RPMI8226 (cell line): ENCODE measurements at regions not wholly inside any gene's neighbourhood (a gene's known extent, or its start where the extent isn't known, plus 50 kb on each side); places are given as distances from the start of the nearest gene placed in this dataset.
"Not testable (repeated sequence)": the region's sequence is repeated elsewhere in the genome, so short reads cannot be mapped to it uniquely, and the experiment has no call there.

Experiments
- DNase-seq: peaks from one replicate; pipeline ENCODE4 v3.0.0-alpha.2; 2015

DNA sequence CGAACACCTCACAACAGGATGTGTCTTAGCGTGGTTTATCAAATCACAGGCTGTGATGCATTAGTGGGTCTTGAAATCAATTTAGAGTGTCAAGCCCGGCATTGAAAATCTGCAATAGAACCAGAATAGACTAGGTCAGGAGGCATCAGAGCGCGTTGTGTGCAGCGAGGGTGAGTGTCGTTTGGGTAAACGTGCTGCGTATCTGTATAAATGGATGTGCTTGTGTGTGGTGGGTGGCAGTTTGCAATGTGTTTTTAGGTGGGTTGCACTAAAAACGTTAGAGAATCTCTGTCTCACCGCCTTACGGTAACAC lies 121.0 kb upstream of the SULF2 start:
- DNase-seq: no peak

DNA sequence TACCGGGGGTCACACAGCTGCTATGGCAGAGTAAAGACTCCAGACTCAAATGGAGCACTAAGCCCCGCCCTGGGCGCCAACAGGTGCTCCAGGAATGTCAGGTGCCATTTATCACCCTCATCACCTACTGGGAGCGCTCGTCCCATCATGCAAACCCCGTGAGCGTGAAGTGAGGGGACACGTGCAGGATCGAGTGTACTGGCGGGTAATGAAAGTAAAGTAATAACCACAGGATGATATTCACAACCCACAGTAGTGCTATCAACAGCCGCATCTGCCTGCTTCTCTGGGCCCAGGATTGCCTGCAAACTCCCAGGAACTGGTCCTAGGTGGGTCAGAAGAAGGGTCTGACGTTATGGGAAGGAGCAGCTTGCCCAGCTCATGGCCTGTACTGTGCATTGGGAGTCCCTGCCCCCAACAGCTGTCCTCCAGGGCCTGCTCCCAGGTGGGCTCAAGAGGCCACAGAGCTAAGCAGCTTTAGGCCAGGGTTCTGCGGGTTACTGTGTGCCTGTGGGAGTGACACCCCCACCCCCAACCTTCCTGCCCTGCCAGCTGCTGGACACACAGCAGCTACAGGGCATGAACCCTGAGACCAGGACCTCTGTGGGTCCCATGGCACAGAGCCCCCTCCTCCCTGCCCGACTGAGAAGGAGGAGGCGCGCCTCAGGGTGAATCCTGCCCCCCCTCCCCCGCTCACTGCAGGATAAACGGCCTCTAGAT lies 120.5 kb upstream of the SULF2 start:
- no peak for DNase-seq

DNA sequence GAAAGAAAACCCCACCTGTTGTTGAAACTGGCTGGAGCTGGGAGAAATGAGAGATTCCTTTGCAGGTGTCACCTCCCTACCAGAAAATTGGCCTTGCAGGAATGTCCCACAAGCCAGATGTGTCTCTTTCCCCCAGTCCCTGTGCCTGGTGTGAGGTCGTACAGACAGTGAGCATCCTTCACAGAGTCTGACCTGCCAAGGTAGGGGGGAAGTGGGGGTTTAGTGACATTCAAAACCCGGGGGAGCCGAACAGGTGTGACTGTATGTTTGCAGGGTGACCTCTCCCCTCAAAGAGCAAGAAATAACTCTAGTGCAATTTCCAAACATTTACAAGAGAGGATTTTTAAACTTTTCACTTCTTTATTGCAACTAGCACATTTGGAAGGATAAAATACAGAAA lies 117.7 kb upstream of the SULF2 start:
- DNase-seq: not testable (repeated sequence)

GRCh38 chr20:47899313-47899712 lies 114.0 kb upstream of the SULF2 start:
- DNase-seq: not testable (repeated sequence)

GRCh38 chr20:47897461-47897860 lies 112.2 kb upstream of the SULF2 start:
- no peak for DNase-seq

DNA sequence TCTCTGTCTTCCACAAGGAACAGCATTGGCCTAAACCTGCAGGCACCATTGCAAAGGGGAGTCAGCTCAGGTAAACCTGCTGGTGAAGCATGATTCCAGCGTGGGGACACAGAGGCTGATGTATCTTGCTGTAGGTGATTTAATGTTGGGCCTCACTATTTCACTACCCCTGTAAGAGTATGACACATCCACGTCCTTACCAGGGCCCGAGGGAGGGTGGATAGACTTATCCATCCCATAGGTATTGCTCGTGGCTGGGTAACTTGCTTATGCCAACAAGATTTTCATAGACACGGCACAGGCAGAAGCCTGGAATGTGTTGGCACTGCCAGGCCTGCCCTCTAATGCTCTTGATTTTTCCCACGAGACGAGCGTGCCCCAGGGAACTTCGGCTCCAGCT lies 107.4 kb upstream of the SULF2 start:
- not testable (repeated sequence) for DNase-seq

DNA sequence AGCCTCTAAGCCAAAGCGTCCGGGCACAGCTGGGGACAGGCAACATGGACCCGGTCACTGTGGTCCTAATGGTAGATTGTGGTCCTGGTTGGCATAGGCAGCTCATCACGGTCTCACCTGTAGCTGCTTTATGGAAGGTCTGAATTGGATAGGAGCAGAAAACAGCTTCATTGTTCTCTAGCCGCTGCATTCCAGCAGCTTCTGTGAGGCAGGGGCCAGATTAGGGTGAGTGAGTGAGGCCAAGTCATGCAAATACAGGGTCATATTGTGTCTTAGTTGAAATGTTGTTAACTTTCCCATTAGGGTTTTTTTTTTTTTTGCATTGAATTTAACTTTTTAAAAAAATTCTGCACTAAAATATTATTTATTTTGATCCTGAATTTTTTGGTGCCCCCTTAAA lies 105.4 kb upstream of the SULF2 start:
- DNase-seq: not testable (repeated sequence)

GRCh38 chr20:47889751-47890150 lies 104.5 kb upstream of the SULF2 start:
- DNase-seq: not testable (repeated sequence)

DNA sequence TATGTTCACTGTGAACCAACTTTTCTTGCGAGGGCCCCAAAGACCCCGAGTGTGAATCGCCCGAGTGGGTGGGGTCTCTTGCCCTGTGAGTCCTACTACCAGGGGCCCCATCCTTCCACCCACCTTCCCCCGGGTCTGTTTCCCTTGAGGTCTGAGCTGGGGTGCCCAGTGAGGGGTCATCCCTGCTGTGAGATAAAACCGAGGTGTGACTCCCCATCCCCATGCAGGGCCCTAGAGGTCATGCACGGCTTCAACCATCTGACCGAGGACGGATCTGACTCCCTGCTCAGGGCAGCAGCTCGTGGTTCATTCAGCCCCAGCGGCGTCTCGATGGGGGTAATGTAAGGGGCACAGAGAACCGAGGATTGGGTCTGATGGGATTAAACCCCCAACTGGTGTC lies 103.1 kb upstream of the SULF2 start:
- DNase-seq: no peak

- no peak for DNase-seq
Observed at GRCh38 chr20:47887477-47888080, 102.3 kb upstream of the SULF2 start.

GRCh38 chr20:47887064-47887463 lies 101.8 kb upstream of the SULF2 start:
- DNase-seq: no peak

- DNase-seq: no peak
Observed at GRCh38 chr20:47886454-47887041, 101.3 kb upstream of the SULF2 start.

- DNase-seq: no peak
Observed at GRCh38 chr20:47885909-47886453, 100.7 kb upstream of the SULF2 start.

GRCh38 chr20:47883940-47884339 lies 98.7 kb upstream of the SULF2 start:
- not testable (repeated sequence) for DNase-seq

- no peak for DNase-seq
Observed at GRCh38 chr20:47883186-47883585, 97.9 kb upstream of the SULF2 start.

GRCh38 chr20:47879771-47880170 lies 94.5 kb upstream of the SULF2 start:
- DNase-seq: no peak

DNA sequence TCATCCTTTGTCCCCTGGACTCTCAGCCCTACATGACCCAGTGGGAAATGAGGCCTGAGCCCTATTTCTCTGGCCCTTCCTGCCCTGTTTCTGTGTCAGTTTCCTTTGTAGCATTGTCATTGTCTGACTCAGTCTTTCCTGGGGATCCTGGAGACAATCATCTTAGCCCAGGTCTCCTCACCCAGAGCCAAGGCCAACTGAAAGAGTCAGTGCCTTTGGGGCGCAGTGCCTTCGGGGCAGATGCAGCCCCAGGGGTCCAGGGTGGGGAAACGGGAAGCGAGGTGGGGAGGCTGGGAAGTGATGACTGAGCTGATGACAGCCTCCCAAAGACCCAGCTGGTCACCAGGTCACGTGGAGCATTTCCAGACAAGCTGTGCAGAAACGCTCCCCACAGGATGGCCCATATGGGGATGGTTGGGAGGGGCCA lies 93.3 kb upstream of the SULF2 start:
- DNase-seq: no peak

DNA sequence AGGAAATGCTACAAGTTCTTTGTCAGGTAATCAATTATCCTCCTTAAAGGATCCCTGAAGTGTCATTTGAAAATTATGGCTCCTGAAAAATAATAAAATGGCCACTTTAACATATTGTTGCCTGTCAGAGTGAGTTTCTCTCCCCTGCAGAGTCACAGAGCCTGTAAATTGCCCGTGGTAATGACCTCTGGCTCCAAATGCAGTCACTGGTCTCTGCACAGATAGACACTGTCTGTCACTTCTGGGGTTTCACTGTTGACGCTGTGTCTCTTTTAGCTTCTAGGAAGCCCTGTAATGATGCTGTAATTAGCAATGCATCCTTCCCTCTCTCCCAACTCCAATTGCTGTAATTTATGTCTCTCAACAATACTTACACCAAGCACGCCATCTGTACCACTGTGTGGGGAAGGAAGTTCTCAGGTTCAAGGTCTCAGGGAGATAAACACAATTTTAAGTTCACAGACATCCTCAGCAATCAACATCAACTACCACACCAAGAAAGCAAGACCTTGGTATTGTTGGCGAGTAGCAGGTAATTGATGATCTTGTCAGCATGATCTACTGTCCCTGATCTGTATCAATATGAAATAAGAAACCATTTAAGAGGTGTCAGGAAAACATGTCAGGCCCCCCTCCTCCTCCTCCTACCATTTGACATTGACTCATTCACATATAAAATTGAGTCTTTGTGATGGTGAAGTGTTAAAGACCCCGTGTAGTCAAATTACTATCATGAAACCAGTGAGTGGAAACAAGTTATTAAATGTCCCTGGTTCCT lies 91.2 kb upstream of the SULF2 start:
- DNase-seq: no peak

DNA sequence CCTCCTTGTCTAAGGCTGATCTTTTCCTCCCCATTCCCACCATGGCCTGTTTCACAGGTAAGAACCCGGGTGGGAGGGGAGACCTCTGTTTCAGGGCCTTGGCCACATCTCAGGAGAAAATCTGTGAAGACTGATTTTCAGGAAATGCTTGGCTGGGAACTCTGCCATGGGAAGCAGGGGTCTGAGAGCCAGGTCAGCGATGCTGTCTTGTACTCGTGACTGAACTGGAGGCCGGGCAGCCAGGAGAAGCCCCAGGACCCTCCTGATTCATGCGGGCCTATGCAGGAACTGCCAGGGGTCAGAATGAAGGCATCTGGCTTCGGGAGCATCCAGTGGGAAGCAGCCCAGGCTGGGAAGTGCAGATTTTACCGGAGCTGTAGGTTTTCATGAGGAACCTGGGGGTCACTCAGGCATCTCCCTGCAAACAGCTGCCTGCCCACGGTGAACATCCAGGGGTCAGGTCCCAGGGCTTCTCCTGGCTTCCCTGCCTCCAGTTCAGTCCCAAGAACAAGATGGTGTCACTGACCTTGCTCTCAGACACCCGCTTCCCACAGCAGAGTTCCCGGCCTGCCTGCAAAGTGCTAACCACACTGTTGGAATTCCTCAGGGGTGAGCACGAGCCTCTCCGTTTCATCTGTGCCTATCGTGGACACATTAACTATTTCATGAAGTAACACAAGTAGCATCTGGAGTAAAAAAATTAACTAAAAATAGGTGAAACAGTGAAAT lies 90.2 kb upstream of the SULF2 start:
- DNase-seq: no peak

DNA sequence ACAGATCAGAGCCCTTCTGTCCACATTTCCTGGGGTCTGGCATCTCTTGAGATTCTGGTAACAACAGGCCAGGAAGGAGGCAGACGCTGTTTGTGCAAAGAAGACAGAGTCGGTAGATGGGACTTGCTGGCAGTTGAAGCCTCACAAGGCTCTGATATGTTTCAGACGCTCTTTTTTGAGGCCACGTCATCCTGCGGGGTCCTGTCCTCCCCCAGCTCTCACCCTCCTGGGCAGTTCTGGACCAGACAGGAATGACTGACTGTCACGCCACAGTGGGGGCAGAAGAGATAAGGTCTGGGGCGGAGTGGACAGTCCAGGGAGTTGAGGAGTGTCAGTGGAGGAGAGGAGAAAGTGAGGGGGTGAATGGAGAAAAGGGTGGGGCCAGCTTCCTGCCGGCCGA lies 87.1 kb upstream of the SULF2 start:
- no peak for DNase-seq

- DNase-seq: no peak
Observed at GRCh38 chr20:47870475-47870874, 85.2 kb upstream of the SULF2 start.

DNA sequence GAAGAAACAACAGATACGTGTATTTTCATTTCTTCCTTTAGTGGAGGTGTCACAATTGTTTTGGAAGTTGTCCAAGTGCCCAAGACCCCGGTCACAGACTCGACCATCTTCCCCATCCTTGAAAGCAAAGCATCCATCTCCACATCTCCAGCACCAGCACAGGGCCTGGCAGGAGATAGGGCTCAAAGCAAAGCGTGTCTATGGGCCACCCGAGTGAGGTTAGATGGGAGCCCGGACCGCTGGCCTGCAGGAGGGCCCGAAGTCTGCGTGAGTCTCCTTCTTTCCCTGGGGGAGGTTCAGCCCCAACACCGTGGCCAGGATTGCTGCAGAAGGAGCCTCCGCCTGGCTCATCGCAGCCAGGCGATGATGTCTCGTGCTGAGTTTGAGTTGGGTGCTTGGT lies 83.5 kb upstream of the SULF2 start:
- DNase-seq: no peak

DNA sequence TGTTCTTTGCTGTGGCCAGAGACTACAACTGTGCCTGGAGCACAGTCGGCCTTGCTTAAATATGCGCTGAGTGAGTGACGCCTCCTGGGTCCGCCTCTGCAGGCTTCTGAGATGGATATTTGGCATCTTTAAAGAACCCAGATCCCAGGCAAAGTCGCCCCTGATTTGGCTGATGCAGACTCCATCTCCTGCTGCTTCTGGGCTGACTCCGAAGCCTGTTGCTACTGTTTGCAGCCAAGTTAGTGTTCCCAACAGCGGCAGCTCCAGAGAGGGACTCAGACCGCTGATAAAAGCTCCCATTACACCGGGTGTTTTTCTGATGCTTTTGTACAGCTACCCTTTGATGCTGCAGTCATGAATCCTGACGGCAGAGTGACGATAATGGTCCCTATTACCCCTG lies 83.0 kb upstream of the SULF2 start:
- no peak for DNase-seq
